Spinal cord (tissue), 9 donors: ENCODE measurements at regions not wholly inside any gene's neighbourhood (a gene's known extent, or its start where the extent isn't known, plus 50 kb on each side); places are given as distances from the start of the nearest gene placed in this dataset.
A peak's percentile ranks its signal among the peaks of the same experiment; 100 is the strongest.

Experiments
- DNase-seq, 6 donors: peaks; one replicate each; pipeline versions ENCODE4 v3.0.0 to v3.0.0-alpha.2; 2013 to 2015; ENCODE audit warnings: low spot score in 6 of 6, low read depth in 4 of 6
- H3K27ac ChIP-seq: one replicate; pipeline ENCODE4 v1.5.1; 2013; ENCODE audit warnings: low read depth, low read length, control low read depth
- H3K27me3 ChIP-seq: one replicate; pipeline ENCODE4 v1.6.1; 2013; ENCODE audit warnings: low read length; ENCODE audit not compliant: control insufficient read depth, insufficient read depth
- H3K36me3 ChIP-seq: one replicate; pipeline ENCODE4 v1.6.1; 2013; ENCODE audit warnings: low read length; ENCODE audit not compliant: control insufficient read depth, insufficient read depth
- H3K4me1 ChIP-seq: one replicate; pipeline ENCODE4 v1.6.1; 2013; ENCODE audit warnings: low read length; ENCODE audit not compliant: control insufficient read depth, insufficient read depth
- H3K4me3 ChIP-seq: one replicate; pipeline ENCODE4 v1.5.1; 2013; ENCODE audit warnings: low read depth, low read length, control low read depth
- H3K9me3 ChIP-seq: one replicate; pipeline ENCODE4 v1.6.1; 2013; ENCODE audit warnings: low read length; ENCODE audit not compliant: control insufficient read depth, insufficient read depth
- WGBS: methylation state at CpG from one replicate; pipeline ENCODE4 v1.1.5; 2013; ENCODE audit warnings: missing lambda C conversion rate; ENCODE audit not compliant: insufficient coverage; 5-methylcytosine and 5-hydroxymethylcytosine counted together
- donor health status: healthy.

DNA sequence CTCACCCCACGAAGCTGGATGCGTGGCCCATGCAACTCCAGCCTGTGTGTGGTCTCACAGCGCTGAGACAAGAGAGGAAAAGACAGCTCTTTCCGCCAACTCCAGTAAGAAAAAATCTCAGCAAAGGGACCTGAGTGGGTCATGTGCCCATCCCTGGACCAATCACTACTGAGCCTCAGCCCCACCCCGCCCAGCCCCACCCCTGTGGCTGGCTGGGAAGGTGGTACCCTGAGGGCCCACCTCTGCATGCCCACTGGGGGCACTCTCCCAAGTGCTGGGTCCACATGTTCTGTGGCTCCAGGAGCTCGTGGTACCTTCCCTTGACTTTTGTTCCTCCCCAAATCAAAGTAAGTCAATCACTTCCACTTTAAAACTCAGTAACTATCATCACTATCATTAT, 105.1 kb upstream of the SMIM23 start:
- WGBS = 83% methylated on average over 5 of the region's 6 CpGs
- no peak for DNase-seq
- Histone ChIP-seq H3K9me3 (no peaks in the 10 kb centered on the region), H3K36me3 (no peaks in the 10 kb centered on the region), H3K27ac (no peak overlapping the region), H3K4me1 (no peaks in the 10 kb centered on the region), H3K27me3 (no peaks in the 10 kb centered on the region), H3K4me3 (no peak overlapping the region)

DNA sequence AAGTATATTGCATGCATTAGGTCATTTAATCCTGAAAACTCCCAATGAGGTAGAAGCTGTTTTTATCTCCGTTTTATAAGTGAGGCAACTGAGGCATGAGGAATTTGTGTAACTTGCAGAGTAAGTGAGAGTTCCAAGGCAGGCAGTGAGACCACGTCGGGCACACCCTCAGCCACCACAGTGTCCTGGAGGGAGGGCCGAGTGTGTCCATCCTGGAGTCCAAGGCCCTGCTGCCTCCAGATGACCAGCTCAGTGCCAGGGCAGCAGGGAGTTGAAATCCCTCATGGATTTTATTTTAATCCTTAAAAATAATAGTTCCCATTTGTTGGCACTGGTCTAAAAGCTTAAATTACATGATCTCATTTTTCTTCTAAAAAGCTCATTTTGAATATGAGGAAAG, 104.6 kb upstream of the SMIM23 start:
- Histone ChIP-seq H3K27ac (no peak overlapping the region), H3K9me3 (no peaks in the 10 kb centered on the region), H3K4me3 (no peak overlapping the region), H3K27me3 (no peaks in the 10 kb centered on the region), H3K4me1 (no peaks in the 10 kb centered on the region), H3K36me3 (no peaks in the 10 kb centered on the region)
- no peak for DNase-seq
- WGBS = 91% methylated on average over 3 of the region's 4 CpGs

DNA sequence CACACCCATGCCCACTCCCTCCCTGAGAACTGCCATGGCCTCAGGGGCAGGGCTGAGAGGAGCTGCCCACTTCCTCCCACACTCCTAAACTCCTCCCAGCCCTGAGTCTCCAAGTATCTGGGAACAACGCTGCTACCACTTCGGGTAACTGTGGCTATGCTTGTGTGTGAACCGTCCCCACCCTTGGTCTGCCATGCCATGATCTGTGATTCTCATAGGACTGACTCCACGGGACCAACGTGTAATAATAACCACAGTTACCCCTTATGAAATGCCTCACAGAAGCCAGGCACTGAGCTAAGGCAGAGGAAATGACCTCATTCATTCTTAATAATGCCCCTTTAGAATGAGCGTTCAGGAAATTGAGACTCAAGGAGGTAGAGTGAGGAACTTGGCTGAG, 103.9 kb upstream of the SMIM23 start:
- Histone ChIP-seq H3K9me3 (no peaks in the 10 kb centered on the region), H3K4me1 (no peaks in the 10 kb centered on the region), H3K4me3 (no peak overlapping the region), H3K27me3 (no peaks in the 10 kb centered on the region), H3K27ac (no peak overlapping the region), H3K36me3 (no peaks in the 10 kb centered on the region)
- WGBS = 84% methylated on average over 6 of the region's 6 CpGs
- DNase-seq = no peak

DNA sequence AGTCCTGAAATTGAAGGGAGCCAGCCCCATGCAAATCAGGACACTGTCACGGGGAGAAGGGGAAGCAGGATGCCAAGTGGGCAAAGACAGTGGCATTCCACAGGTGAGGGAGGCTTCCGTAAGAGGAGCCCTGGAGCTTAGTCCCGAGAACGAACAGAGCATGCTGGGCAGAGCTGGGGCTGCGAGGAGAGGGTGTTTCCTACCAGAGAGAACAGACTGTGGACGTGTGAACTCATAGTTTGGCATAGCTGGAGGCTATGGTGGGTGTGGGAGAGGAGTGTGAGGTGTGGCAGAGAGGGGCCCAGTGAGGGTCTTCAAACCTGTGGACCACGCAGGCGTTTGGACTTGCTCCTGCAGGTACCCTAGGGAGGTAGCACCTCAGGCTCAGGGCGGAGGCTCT, 102.8 kb upstream of the SMIM23 start:
- DNase-seq = no peak
- no peaks in the 10 kb centered on the region for H3K4me1 ChIP-seq
- H3K9me3 ChIP-seq = no peaks in the 10 kb centered on the region
- H3K27ac ChIP-seq = no peak overlapping the region
- H3K36me3 ChIP-seq = no peaks in the 10 kb centered on the region
- H3K4me3 ChIP-seq = no peak overlapping the region
- peaks cover 3% of the 10 kb centered on the region for H3K27me3 ChIP-seq
- WGBS = 87% methylated on average over 9 of the region's 9 CpGs

DNA sequence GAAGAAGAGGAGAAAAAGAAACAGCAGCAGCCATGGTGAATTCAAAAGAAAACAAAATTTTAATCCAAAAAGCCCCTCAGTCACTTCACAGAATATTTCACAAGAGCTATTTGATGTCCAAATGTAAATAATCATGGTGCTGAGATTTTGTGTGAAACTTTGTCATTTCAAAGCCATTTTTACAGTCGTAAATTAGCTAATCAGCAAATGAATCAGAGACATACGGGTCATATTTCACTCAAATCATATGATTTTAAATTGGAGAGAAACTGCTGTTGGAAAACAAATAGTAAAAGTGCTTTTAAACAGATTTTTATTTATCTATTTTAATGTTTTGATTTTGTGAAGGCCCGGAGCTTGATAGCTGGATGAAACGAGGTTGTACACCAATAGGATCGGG, 101.4 kb upstream of the SMIM23 start:
- no peaks in the 10 kb centered on the region for H3K9me3 ChIP-seq
- no peaks in the 10 kb centered on the region for H3K36me3 ChIP-seq
- H3K27me3 ChIP-seq = peaks cover 3% of the 10 kb centered on the region
- no peak overlapping the region for H3K4me3 ChIP-seq
- 83% methylated on average over 1 of the region's 5 CpGs for WGBS
- H3K4me1 ChIP-seq = peaks cover 6% of the 10 kb centered on the region
- no peak for DNase-seq
- H3K27ac ChIP-seq = no peak overlapping the region

DNA sequence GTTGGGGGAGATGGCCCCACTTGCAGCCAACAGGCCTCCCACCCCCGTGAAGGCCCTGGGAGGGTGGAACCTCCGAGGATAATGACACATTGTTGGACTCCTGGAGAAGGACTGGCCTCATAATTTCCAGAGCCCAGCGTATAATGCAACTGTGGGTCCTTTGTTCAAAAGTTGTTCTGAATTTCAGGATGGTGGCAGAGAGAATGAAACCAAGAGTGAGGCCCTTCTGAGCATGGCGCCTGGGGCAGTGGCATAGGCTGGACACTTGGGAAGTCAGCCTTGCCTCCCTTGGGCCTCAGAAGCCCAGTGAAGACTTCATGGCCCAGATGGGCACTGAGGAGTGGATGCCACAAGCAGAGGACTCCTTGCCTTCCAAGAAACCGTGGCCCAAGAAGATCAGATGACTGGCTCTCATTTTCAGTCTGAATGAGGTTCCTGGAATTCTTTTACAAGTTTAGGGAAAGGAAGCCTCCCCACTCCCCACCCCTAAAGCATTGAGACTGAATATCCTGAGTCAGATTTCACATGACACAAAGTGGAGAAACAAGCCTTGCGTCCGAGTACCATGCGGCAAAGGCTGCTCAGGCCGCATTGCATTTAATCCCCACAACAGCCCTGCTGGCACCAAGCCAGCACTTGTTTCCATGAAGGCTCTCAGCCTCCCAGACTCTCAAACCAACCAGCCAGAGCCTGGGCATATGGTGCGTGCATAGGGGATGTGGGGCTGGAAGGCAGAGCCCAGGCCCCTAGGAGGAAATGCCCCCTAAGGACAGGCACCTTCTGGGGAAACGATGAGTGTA, 96.7 kb upstream of the SMIM23 start:
- 71% methylated on average over 8 of the region's 11 CpGs for WGBS
- no peaks in the 10 kb centered on the region for H3K9me3 ChIP-seq
- peak in 3 of 6 donors; percentile 25 to 66 (median 55) for DNase-seq
- H3K4me1 ChIP-seq = peaks cover 8% of the 10 kb centered on the region
- no peak overlapping the region for H3K4me3 ChIP-seq
- peaks cover 3% of the 10 kb centered on the region for H3K27me3 ChIP-seq
- H3K36me3 ChIP-seq = no peaks in the 10 kb centered on the region
- H3K27ac ChIP-seq = no peak overlapping the region

DNA sequence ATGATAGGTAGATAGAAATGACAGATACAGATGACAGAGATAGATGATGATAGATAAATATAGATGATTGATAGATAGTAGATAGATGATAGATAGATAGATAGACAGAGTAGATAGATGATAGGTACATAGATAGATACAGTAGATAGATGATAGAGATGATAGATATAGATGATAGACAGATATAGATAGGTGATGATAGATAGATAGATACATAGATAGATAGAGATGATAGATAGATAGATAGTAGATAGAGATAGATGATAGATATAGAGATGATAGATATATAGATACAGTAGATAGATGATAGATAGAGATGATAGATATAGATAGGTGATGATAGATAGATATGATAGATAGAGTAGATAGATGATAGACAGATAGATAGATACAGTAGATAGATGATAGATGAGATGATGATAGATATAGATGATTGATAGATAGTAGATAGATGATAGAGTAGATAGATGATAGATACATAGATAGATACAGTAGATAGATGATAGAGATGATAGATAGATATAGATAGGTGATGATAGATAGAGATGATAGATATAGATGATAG, 95.7 kb upstream of the SMIM23 start:
- Histone ChIP-seq H3K36me3 (no peaks in the 10 kb centered on the region), H3K27ac (no peak overlapping the region), H3K4me1 (peaks cover 8% of the 10 kb centered on the region), H3K4me3 (no peak overlapping the region), H3K27me3 (peaks cover 3% of the 10 kb centered on the region), H3K9me3 (no peaks in the 10 kb centered on the region)
- no peak for DNase-seq

DNA sequence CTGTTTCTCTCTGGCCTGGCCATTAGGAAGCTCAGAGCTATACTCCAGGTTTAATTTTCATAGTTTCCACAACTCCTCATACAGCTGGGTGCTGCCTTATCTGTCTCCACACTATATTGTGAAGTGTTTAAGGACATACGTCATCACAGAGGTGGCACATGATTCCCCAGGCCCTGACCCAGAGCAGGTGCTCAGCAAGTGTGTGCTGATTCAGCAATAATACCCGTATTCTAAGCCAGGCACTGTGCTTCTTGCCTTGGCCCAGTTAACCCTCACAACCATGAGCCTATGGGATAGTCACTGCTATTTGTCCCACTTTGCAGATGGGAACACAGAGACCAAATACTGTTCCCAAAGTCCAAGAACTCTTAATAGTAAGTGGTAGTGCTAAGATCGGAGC, 93.5 kb upstream of the SMIM23 start:
- 61% methylated on average over 2 of the region's 3 CpGs for WGBS
- no peaks in the 10 kb centered on the region for H3K9me3 ChIP-seq
- H3K27ac ChIP-seq = no peak overlapping the region
- DNase-seq = no peak
- H3K4me1 ChIP-seq = peaks cover 10% of the 10 kb centered on the region
- peaks cover 3% of the 10 kb centered on the region for H3K27me3 ChIP-seq
- H3K4me3 ChIP-seq = no peak overlapping the region
- H3K36me3 ChIP-seq = no peaks in the 10 kb centered on the region

DNA sequence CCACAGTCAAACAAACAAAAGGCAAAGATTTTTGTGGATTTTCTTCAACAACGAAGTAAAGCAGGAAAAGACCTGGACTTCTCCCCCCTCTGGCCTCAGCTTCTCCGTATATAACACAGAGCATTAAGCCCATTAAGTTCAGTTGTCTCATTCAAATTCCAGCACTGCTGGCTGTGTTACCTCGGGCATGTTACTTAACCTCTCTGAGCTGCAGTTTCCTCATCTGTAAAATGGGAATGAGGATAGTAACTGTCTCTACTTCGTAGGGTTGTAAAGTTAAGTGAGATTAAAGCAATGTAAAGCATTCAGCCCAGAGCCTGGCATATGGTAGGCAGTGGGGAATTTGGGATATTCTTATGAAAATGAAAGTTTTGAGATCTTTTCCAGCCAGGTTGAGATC, 92.7 kb upstream of the SMIM23 start:
- H3K4me1 ChIP-seq = peaks cover 10% of the 10 kb centered on the region
- 92% methylated on average over 4 of the region's 4 CpGs for WGBS
- no peaks in the 10 kb centered on the region for H3K36me3 ChIP-seq
- no peak overlapping the region for H3K27ac ChIP-seq
- H3K4me3 ChIP-seq = no peak overlapping the region
- no peak for DNase-seq
- H3K9me3 ChIP-seq = no peaks in the 10 kb centered on the region
- H3K27me3 ChIP-seq = no peaks in the 10 kb centered on the region

DNA sequence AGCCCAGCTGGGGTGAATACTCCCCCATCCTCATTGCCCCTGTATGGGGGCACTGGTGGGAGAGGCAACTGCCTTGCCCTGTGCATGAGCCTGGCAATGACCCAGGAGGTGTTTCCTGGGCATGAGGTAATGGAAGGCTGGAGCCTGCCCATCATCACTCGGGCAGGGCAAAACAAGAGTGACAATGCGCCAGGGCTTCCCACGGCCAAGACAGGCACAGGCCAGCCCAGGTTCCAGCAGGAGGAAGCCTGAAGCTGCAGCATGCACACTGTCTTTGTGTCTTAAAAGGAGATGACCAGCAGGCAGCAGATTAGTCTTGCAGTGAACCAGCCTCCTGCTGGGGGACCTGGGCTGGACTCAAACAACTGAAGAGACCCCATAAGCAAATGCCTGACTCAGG, 92.2 kb upstream of the SMIM23 start:
- no peak overlapping the region for H3K27ac ChIP-seq
- no peak overlapping the region for H3K4me3 ChIP-seq
- no peak for DNase-seq
- 57% methylated on average over 3 of the region's 3 CpGs for WGBS
- no peaks in the 10 kb centered on the region for H3K9me3 ChIP-seq
- no peaks in the 10 kb centered on the region for H3K36me3 ChIP-seq
- H3K4me1 ChIP-seq = peaks cover 10% of the 10 kb centered on the region
- H3K27me3 ChIP-seq = no peaks in the 10 kb centered on the region
